GM18858 (cell line): ENCODE measurements at regions not wholly inside any gene's neighbourhood (a gene's known extent, or its start where the extent isn't known, plus 50 kb on each side); places are given as distances from the start of the nearest gene placed in this dataset.
A peak's percentile ranks its signal among the peaks of the same experiment; 100 is the strongest.
"Not testable (repeated sequence)": the region's sequence is repeated elsewhere in the genome, so short reads cannot be mapped to it uniquely, and the experiment has no call there.

Source experiments
- ATAC-seq: cut with Tn5 transposase; IDR thresholded peaks from one replicate; pipeline ENCODE4 v1.9.1; 2021; ENCODE audit not compliant: unreplicated experiment

DNA sequence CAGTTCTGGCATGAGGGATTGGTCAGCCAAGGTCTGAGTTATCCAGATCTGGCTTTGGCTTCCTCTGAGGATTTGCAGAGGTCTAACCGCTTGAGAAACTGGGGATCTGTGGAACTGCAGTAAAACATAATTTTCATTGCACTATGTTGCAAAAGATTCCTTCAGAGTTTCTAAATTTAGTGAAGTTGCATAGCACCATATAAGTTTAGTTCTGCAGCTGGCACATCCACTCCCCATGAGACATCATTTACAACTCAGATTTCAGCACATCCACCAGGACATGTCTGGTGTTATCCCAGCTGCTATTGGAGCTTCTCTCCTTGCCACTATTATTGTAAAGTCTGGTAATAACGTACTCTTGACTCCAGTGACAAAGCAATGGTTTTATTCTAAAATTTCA, 181.5 kb downstream of the CWF19L2 start:
- no peak for ATAC-seq

DNA sequence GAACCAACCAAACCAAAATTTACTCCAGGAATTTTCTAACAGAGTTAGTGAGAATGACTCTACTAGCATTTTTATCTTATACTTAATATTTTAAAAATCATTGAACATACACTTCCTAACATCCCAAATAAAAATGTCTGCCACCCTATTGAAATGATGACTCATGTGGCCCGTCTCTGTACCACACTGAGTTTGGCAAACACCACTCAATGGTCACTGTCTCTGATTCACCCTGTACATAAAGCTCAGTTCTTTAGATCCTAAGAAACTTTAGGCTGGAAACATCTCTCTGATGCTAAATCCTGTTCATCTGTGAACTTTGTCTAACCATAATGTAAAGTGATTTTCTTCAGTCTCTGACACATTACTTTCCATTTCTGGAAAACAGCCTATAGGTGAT, 182.0 kb downstream of the CWF19L2 start:
- ATAC-seq = no peak

DNA sequence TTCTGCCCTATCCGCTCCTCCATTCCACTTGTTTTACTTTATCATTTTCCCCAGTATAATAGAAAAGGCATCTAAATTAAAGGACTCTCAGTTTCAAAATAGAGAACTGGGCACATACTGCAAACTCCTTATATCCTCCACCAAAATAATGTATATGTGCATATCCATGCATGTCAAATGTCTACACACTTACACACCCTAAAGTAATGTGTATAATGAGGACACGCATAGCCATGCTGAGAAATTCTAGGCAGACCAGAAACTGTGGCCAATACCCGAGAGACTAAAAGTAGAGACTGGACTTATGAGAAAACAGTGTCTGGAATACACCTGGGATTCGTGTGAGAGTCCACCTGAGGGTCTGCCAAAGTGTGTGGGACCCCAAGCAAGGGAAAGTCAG, 183.5 kb downstream of the CWF19L2 start:
- no peak for ATAC-seq

DNA sequence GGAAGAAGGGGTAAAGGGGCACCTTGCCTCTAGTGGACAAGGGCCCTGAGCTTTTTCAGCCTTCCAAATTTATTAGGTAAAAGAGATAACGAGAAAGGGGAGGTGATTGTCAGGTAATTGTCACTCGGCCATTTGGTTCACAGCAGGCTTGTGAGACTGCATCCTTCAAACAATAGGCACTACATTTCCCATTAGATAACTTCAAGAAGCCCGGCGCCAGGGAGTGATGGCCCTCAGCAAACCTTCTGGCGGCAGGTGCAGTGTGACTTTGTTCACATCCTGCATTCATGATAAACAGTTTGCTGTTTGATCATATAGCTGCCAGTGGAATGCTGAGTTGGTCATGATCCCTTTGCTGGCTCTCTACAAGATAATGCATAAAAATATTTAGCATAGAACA, 185.1 kb downstream of the CWF19L2 start:
- ATAC-seq = no peak

DNA sequence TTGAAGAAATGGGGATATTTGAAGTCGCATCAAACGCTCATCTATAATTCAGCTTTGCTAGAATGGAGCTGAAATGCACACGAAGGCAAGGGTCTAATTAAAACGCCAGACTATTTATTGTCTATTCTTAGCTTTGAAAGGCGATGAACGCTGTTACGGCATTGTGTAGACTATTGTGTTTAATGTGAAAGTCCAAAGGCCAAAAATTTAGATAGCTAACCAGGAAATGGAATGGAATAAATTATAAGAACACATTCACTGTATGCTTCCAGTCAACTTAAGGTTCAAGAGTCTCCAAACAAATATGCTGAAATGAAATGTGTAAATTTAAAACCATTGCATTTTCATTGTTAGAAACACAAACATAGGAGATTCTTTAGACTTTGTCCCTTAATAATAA, 186.2 kb downstream of the CWF19L2 start:
- no peak for ATAC-seq

DNA sequence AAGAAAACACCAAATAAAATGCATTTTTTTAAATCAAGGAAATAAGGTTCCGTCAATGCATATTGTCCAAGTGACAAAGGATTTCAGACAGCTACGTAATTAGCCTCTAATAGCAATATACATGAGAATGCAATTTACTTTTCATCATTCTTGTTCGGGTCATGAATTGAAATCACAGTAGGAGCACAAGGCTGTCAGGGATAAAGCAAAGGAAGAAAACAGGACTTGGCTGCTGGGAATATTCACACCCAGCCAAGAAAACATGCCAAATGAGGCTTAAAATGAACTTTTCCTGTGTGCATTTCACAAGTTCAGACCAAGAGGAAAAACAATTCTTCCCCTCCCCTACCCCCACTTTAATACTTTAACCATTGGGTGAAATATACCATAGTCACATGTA, 188.6 kb downstream of the CWF19L2 start:
- no peak for ATAC-seq

DNA sequence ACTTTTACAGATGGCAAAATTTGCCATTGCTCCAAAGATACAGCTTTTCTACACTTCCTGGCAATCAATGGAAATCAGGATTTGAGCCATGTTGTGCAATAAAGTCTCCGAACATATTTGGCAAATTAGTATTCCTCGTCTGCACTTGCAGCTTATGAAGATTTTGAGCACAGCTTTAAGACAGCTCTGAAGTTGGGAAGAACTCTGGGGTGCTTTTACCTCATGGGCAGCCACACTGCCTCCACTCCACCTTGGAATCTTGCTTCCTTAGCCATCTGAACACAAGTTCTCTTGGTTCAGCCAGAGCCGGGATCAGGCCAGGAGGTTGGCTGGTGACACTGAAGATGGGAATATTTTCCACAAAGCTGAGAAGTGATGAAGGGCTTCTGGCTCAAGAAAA, 191.2 kb downstream of the CWF19L2 start:
- no peak for ATAC-seq

DNA sequence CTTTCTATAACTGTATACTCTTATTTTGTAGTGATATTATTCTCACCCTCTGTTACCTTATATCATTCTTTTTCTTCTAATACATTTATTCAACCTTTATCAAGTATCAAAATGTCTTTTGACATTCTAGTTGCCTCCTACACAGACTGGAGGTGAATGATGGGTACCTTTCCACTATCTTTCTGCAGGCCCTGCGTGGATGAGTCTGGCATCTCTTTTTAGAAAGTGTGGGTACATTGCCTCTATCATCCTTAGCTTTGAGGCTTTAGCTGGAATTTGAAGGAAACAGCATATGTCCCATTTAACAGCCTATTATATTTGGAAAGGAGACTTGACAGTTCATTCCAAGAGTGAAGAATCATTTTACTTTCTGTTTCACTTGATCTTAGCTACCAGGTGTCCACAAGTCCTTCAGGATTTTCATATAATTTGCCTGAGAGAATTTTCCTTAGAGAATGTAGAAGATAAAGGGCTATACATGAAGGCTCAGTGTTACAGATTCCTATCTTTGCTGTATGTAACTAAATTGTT, 192.0 kb downstream of the CWF19L2 start:
- no peak for ATAC-seq

DNA sequence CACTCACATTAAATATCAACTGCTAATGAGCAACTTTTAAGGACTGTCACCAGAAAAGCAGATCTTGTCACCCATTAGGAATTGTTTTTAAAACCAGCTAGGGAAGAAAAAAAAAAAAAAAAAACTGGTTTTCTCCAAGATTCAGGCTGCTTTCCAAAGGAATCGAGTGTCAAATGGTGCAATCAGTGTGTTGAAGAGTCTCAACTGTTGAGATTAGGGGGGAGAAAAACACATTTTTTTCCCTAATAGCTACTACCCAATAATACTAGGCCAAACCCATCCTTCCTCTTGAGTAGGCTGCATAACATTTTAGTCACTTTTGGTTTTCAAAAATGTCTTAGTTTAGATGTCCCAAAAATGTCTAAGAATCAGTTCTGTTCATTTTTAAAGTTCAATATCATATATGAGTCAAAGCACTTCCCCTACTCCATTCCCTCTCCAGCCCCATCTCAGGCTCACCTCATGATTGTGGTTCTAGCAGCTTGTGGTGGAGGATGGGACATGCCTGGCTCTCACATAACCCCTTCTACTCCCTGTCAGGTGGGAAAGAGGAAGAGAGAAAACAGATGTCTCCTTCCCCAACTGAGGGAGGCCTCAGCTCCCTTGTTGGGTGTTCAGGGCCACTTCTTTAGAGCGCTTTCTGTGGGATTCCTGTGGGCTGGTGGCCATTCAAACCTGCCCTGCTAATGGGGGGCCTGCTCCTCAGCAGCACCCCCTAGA, 193.6 kb downstream of the CWF19L2 start:
- ATAC-seq = peak; percentile 49

DNA sequence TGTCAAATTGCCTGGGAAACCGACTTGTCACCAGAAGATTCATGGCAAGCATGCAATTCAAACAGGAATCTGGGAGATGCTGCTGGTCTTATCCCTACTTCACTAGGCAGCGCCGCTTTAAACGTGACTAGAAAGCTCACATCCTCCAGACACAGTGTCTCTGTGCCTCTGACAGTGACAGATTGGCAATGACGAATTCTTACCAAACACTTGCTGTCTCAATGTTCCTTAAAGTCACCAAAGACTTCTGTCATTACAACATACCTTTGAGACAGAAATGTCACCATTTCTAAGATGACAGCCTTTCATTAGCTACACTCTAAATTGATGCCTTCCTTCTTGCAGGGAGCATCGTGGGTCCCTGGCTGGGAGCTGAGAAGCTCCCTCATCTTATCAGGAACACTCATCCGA, 197.8 kb downstream of the CWF19L2 start:
- ATAC-seq = no peak

DNA sequence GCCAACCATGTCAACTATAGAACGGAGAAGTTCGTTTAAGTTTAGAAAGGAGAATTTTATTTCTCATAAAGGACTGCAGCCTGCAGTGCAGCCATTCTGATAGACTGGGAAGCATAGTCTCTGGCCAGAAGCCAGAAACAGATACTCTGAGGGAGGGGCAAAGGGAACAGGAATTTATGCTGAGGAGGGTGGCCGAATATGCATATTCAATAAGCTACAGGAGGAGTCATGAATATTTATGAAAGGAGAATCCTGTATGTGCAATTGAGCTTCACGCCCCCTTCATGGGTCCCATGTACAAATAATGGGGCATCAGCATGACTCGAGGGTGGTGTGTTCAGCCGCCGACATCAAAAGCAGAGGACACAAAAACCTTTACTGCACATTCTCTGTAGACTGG, 199.9 kb downstream of the CWF19L2 start:
- ATAC-seq = no peak

DNA sequence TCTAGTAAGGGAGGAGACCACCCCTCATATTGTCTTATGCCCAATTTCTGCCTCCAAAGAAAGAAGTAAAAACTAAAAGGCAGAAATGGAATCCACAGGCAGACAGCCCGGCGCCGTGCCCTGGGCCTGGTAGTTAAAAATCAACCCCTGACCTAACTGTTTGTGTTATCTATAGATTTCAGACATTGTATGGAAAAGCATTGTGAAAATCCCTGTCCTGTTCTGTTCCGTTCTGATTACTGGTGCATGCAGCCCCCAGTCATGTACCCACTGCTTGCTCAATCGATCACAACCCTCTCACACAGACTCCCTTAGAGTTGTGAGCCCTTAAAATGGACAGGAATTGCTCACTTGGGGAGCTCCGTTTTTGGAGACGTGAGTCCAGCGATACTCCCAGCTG, 204.0 kb downstream of the CWF19L2 start:
- not testable (repeated sequence) for ATAC-seq

DNA sequence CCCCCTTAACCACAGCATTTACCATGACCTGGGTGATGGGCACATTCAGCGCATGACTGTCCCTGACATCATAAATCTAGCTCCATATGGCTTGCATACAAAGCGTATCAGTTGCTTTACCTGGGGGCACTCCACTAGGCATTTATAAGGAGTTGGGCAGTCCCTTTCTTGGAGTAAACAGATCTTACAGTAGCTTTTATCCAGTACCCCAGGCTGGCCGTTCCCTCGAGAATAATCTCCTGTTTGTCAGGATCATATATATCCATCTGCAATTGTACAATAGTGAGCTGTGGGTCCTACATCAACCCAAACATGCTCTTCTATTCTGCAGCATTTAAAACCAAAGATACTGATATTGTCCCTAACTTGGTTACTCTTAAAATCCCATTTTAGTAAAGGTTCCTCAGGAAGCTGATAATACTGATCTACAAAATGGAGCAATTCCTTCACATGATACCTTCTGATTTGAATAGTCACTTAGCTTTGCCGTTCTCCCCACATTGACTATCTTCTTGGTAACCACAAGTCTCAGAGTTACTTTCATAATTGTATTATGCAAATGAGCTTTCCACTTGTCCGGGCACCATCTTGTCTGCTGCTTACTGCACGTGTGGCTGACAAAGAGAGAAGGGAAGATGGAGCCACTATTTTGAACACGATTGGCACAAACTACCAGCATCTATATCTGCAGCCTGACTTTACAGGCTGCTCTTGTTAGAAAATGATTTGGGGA, 205.0 kb downstream of the CWF19L2 start:
- peak; percentile 91 for ATAC-seq

DNA sequence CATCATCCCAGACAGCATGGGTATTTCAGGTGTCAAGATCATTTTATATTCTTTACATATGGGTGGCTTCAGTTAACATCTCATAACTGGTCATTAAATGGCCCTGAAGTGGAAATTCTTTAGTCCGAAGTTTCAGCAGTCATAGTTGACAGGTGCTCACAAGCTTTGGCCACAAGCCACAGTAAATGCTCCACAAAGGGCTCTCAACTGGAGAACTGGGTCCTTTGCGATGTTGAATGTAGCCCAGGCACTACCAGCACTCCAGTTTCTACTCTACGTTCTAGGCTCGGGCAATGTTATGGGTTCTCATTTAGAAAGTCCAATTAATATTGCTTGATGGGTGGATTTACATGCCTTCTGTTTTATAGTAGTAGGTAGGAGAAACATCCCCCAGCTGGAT, 206.3 kb downstream of the CWF19L2 start:
- ATAC-seq = no peak

DNA sequence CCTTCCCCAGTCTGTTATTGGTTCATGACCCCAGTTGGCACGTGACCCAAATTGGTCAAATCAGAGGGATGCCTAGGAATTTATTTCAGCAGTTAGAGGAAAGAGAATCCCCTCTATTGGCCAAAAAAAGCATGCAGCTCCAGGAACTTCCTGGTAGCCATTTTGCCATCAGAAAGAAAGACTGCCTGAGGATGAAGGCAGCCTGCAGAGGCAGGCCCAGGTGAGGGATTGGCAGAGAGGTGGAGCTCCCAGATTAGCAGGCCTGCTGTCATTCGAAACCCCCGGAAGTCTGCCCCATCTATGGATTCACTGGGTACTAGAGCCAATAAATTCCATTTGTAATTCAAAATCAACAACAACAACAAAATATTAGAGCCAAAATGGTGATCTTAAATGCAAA, 207.6 kb downstream of the CWF19L2 start:
- ATAC-seq = no peak

DNA sequence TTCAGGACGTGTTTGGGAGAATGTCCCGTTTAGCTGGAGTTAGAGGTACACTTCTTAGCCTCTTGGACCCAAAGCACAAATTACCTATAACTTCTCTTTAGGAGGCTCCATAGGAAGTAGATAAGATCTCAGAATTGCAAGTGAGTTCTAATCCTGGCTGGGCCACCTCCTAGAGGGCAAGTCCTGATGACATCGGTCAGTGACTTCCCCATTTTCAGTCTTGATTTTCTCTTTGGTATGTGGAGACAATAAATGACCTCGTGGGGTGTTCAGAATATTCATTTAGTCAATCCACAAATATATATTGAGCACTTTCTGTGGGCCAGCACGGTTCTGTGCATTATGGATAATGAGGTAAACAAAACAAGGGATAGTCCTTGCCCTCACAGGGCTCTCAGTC, 208.6 kb downstream of the CWF19L2 start:
- ATAC-seq = no peak

DNA sequence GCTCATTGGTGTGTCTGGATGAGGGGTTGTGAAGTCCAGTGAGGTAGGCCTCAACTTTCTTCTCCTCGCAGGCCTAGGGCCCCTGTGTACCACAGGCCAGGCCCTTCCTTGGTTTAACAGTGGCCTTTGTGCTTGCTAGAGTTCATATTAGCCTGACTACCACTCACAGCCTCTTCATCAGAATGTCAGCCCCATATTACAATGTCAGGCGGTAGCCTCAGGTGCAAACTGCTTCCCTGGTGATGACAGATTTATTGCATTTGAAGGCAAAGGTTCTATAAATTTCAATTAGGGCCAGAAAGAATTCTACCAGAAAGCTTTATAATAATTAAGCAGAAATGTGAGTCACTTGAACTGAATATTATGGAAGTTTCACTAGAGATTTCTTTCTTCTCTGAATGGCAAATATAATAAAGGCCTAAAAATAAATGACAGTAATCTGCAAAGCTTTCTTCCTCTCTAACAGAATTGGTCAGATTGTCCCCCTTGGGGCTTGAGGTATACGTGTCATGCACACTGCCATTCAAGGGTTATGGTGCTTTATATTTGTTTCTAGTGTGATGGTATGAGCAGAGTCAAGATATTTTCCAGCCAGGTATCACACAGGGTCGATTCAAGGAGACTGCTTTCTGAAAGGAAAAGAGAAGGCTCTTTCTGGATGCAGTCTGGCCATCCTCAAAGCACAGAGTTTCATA, 210.3 kb downstream of the CWF19L2 start:
- no peak for ATAC-seq

DNA sequence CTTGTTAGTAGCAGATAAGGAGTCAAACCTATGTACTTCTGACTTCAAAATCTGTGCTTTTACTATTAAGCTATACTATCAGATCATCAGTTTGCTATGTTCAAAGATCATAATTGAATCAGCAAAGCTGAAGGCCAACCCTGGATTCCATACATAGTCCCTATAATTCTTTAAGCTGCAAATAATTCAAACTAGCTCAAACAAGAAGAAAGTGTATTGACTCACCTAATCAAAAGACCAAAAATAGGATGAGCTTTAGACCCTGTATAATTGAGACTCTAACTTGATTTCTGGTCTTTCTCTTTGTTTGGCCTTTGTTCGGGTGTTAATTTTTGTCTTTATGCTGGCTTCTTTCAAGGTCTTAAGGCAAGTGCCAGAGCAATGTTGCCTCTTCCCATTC, 213.7 kb downstream of the CWF19L2 start:
- ATAC-seq = no peak

DNA sequence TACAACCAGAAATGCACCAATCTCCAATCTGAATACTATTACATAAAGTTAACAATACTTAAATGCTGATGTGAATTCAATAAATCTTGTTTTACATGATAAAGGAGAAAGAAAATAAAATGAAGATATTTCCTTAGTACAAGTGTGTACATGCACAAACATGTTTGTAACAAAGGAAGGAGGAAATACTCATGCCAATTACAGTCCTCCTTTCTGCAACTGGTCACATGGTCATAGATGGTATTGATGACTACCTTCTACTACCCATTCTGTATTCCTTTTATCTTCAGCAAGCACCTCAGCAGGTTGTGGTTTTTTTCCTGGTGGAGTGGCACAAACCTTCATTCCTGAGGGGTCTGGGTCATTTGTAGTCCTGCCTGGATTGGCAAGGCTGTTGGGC, 214.2 kb upstream of the GUCY1A2 start:
- no peak for ATAC-seq

DNA sequence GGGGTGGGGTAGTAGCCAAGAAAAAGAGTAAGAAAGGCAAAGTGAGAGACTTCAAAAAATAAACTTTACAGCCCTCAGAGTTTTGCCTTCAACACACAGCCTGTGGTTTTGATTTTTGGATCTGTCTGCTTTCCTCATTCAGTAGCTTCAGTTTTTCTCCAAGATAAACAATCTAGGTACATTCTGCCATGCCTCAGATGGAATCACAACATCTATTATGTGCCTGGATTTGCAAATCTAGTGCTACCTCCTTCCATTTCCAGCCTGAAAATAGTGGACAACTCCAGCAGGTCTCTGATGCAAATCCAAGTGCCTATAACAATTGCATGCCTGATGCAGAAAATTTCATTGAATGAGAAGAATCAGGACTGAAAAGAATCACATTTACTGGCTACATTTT, 206.6 kb upstream of the GUCY1A2 start:
- no peak for ATAC-seq

DNA sequence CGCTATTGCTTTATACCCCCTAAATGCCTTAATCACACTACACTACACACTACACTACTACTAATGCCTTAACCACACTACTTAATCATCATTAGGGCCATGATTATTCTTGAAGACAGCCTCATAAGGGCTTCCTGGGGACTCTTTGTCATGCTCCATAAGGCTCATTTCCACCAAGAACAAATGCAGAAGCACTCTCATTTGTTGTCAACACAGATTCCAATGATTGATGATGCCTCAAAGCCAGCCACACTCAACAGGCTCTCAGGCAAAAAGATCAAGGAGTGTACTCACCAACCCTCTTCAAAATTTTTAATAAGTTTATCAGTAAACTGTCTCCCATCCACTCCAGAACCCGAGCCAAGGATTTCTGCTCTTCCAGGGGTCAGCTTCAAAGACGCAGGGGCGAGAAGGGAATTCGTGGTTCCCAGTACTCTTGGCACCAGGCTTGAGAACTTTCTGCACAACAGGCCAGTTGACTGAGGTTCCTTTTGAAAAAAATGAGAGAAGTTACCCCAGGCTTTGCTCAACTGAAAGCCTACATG, 204.7 kb upstream of the GUCY1A2 start:
- no peak for ATAC-seq

DNA sequence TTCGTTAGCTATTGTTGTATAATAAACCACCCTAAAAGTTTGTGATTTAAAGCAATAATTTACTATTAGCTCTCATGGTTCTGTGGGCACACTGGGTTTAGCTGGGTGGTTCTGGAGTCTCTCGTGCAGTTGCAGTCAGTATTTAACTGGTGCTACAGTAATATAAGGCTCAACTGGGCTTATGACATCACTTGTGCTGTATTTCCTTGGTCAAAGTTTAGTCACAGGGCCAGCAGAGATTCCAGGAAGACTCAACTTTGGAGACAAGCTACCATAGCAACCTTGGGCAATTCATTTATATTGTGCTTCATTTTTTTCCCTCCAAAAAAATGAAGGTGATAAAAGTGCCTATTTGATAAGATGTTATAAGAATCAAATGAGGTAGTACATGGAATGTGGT, 204.2 kb upstream of the GUCY1A2 start:
- ATAC-seq = no peak
